Astrocyte of the hippocampus (primary cell): ENCODE measurements at regions not wholly inside any gene's neighbourhood (a gene's known extent, or its start where the extent isn't known, plus 50 kb on each side); places are given as distances from the start of the nearest gene placed in this dataset.
"Not testable (repeated sequence)": the region's sequence is repeated elsewhere in the genome, so short reads cannot be mapped to it uniquely, and the experiment has no call there.

ENCODE experiments used
- DNase-seq: peaks from one replicate; pipeline ENCODE4 v3.0.0; 2011; ENCODE audit warnings: low read depth, low spot score

DNA sequence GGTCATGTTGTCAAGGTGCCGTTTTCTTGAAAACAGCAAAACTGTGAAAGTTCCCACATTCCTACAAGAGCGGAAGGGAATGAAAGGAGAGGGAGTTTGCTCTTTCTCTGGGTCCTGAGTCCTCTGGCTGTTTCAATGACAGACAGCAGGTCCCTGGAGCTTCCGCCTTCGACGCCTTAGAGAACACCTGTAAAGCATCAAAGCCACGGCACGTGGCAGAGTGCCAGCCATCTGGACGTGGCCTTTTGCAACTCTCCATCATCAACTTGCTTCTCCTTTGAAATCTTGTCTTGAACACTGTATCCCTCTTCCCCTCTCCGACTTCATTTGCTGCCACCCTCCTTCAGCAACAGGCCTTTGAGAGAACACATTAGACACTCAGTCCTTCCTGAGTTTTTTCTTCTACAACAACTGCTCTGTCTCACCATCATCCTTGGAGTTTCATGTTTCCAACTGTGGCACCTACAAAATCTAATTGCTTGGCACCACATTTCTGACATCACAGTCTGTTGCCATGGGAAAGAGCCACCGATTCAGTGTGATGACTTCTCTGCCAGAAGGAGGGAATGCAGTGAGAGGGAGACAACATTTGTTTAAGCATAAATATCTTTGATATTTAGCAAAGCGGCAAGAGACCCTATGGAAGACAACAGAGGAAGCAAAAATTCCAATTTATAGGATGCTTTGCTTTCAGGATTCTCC is 204.9 kb upstream of the PTER start:
- no peak for DNase-seq

- DNase-seq = no peak
Measured at GRCh38 chr10:16232441-16232840, 204.4 kb upstream of the PTER start.

- DNase-seq = no peak
Measured at GRCh38 chr10:16234916-16235315, 201.9 kb upstream of the PTER start.

GRCh38 chr10:16242446-16242845 is 194.4 kb upstream of the PTER start:
- no peak for DNase-seq

DNA sequence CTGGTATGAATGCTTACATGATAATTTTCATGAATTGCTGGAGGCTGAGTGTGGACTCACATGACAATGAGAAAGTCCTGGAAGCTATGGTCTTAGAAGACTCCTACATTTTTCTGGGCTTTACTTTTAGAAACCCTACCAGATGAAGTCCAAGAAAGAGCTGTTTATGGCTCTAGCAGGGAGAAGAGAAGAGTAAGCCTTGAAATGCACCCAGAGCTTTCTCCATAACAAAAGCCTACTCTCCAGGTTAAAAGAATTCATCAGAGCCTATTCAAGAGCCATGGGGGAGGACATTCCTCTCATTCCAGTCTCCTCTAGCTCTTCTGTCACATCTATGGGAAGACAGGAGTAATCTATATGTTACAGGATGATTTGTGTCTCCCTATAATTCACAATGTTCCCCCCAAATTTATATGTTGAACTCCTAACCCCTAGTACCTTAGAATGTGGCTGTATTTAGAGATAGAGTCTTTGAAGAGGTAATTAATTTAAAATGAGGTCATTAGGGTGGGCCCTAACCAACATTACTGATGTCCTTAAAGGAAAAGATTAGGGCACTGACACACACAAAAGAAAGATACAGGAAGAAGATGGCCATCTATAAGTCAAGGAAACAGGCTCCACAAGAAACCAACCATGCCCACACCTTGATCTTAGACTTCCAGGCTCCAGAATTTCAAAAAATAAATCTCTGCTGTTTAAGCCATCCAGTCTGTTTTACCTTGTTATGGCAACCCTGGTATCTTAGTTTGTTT is 193.8 kb upstream of the PTER start:
- no peak for DNase-seq

DNA sequence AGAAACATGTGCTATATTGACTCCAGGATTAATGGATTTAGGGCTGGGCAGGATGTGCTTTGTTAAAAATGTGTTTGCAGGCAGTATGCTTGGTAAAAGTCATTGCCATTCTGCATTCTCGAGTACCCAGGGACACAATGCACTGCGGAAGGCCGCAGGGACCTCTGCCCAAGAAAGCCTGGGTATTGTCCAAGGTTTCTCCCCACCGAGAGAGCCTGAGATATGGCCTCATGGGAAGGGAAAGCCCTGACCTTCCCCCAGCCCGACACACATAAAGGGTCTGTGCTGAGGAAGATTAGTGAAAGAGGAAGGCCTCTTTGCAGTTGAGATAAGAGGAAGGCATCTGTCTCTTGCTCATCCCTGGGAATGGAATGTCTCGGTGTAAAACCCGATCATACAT is 186.7 kb upstream of the PTER start:
- not testable (repeated sequence) for DNase-seq

- no peak for DNase-seq
Measured at GRCh38 chr10:16256336-16256735, 180.5 kb upstream of the PTER start.

GRCh38 chr10:16258291-16259040 is 178.3 kb upstream of the PTER start:
- DNase-seq = no peak

- no peak for DNase-seq
Measured at GRCh38 chr10:16259726-16260125, 177.1 kb upstream of the PTER start.

GRCh38 chr10:16260388-16260787 is 176.4 kb upstream of the PTER start:
- DNase-seq = no peak

GRCh38 chr10:16271571-16271970 is 165.2 kb upstream of the PTER start:
- no peak for DNase-seq

- no peak for DNase-seq
Measured at GRCh38 chr10:16274911-16275310, 161.9 kb upstream of the PTER start.

- no peak for DNase-seq
Measured at GRCh38 chr10:16280595-16280994, 156.2 kb upstream of the PTER start.

DNA sequence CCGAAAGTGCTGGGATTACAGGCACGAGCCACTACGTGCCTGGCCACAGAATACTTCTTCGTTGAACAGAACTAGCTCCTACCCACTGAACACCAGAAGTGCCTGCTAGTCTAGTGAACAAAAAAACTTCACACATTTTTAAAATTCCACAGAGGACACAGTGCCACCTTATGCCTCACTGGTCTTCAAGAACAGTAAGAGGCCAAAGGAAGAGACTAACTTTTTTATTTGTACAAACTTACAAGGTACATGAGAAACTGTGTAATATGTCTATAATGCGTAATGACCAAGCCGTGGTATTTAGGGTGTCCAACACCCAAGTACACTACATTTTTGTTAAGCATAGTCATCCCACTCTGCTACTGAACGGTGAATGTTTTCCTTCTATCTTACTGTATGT is 144.4 kb upstream of the PTER start:
- DNase-seq = no peak

DNA sequence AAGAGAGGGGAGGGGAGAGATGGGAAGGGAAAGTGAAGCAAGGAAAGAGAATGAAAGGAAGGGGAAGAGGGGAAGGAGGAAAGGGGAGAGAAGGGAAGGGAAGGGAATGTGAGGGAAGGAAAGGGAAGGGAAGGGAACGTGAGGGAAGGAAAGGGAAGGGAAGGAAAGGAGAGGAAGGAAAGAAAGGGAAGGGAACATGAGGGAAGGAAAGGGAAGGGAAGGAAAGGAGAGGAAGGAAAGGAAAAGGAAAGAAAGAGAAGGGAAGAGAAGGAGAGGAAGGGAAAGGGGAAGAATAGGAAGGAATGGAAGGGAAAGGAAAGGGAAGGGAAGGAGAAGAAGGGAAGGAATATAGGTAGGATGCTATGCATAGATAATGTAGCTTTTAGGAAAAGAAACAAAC is 139.7 kb upstream of the PTER start:
- no peak for DNase-seq

- DNase-seq = no peak
Measured at GRCh38 chr10:16297642-16298041, 139.2 kb upstream of the PTER start.

- DNase-seq = no peak
Measured at GRCh38 chr10:16304311-16304710, 132.5 kb upstream of the PTER start.

- no peak for DNase-seq
Measured at GRCh38 chr10:16310440-16310839, 126.4 kb upstream of the PTER start.

DNA sequence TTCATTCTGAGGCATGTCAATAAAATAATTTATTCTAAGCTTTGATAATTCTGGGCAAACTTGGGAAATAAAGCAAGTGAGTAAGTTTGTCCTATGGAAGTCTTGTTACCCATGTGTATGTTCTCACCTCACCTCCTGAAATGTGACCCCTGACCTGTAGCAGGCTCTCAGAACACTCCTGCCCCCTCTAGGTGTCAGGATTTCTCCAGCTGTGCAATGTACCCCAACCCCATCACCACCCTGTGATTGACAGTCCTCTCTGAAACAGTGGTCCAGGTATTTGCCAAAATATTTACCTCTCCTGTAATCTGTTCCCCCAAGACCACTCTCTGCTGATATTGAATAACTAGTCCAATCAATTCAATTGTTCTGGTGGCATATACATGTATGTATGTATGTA is 122.6 kb upstream of the PTER start:
- DNase-seq = no peak

GRCh38 chr10:16316733-16317390 is 119.9 kb upstream of the PTER start:
- DNase-seq = no peak

- DNase-seq = no peak
Measured at GRCh38 chr10:16341637-16342036, 95.2 kb upstream of the PTER start.

- no peak for DNase-seq
Measured at GRCh38 chr10:16348891-16349290, 87.9 kb upstream of the PTER start.
